ENCODE measurements at regions not wholly inside any gene's neighbourhood (a gene's known extent, or its start where the extent isn't known, plus 50 kb on each side); places are given as distances from the start of the nearest gene placed in this dataset.

DNA sequence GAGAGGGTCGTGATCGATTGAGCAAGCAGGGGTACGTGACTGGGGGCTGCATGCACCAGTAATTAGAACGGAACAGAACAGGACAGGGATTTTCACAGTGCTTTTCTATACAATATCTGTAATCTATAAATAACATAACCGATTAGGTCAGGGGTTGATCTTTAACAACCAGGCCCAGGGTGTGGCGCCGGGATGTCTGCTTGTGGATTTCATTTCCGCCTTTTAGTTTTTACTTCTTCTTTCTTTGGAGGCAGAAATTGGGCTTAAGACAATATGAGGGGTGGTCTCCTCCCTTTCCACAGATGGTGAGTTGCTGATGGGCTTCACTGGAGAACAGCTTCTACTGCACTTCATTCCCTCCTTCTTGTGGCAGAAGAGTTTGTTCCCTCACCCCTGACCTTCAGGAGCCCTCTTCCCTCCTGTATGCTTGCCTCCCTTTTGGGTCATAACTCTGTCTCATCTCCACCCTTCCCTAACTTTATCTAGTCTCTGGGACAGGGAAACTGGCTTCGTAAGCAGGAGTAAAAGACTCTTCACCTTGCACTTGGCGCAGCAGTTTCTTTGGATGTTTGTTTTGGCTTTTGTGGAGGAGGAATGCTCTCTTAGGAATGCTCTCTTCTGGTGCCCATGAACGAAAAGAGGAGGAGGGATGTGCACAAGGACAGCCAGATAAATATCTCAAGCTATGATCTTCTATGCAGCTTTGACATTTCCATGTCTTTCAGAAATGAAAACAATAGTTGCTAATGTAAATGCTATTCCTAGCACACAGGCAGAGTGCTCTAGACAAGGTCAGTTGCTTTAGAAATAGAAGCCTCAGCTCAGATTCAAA, 139.8 kb upstream of the RPS23 start:
- no peak for DNase-seq

- no peak for DNase-seq
Observed at GRCh38 chr5:82416512-82416911, 138.4 kb upstream of the RPS23 start.

DNA sequence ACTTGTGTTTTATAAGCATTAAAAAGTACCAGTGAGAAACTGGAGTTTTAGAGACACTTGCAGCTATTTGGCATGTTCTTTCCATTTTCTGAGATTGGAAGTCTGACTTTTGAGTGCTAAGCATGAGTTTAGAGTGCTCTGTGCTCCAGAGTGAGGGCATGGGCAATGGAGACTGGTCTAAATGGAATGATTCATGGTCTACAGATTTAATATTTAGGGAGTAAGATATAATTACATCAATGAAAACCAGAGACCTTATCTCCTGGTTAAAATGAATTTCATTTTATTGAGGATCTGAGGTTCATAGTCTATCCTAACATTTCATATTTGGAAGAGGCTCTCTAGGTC, 135.9 kb upstream of the RPS23 start:
- DNase-seq: no peak

DNA sequence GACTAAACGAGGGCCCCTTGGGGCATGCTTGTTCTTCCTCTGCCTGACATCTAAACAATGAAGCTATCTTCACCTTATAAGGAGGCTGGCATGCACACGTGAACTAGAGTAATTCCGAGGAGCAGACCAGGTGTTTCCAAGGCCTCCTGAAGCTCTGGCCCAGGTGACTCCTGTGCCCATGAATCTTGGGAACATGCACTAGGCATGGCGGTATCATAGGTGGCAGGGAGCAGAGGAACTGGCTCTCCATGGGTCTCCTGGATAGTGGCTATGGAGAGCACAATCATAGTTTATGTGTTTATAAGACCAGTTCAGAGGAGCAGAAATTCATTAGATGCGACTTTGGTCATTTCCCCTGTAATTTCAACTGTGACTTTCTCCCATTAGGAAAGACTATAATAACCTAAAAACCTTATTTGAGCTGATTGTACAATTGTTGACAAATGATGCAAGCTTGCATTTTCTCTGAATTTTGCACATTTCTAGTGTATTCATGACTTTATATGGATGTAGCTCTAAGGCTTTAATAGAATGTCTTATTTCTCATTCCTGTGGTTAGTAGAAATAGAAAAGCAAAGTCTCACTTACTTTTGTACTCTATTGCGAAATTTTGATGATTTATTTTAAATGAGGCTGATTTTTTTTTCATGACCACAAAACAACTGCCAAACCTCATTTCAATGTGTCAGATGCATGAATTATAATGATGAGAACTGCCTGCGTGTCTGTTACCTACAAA, 135.3 kb upstream of the RPS23 start:
- no peak for DNase-seq

GRCh38 chr5:82408033-82408432, 129.9 kb upstream of the RPS23 start:
- DNase-seq: no peak

DNA sequence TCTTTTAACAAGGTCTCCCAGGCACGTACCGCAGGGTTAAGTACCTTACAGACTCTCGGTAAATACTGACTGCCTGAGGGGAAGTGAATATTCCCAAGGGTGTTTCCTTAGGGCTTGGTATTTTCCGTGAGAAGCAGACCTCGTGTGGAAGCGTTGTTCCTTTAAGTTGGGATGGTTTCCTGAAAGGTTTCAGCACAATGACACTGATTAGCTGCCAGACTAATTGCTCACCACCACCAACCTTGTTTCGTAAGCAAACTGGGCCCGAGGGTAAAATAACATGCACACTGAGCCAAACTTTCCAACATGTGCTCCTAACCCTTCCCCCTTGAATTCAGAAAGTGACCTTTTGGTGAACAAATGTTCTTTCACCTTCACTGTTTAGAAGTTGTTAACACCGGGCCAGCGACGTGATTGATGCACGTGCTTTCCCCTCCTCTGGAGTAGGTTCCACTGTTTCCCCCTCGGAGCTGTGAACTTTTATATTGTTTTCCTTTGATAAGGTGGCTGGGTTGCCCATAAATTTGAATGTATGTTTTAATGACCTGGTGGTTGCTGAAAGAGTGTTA, 128.1 kb upstream of the RPS23 start:
- DNase-seq: no peak

DNA sequence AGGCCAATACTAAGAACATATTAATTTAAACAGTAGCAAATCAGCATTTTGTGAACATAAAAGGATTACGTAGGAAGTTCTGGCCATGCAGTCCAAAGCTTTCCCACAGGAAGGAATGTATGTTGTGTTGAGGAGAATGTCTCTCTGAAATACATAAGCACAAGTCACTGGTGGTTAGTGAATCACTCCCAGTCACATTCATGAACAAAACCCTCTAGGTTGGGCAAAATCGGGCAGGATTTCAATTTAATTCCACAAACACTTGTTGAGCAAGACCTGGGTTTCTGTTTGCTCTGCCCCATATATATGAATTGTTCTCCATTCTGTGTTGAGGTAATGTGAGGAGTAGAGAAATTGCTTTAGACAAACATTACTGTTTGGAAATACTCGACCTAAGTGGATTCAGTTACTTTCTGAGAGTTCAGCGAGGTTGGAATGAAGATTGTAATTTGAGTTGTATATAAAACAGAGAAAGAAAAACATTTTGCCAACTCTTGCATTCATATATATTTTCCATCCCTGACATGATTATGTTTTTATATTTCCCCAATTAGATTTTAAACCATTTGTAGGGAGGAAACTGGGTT, 127.6 kb upstream of the RPS23 start:
- no peak for DNase-seq

GRCh38 chr5:82405161-82405560, 127.0 kb upstream of the RPS23 start:
- no peak for DNase-seq

- no peak for DNase-seq
Observed at GRCh38 chr5:82404382-82404945, 126.3 kb upstream of the RPS23 start.

- no peak for DNase-seq
Observed at GRCh38 chr5:82403724-82404123, 125.6 kb upstream of the RPS23 start.

DNA sequence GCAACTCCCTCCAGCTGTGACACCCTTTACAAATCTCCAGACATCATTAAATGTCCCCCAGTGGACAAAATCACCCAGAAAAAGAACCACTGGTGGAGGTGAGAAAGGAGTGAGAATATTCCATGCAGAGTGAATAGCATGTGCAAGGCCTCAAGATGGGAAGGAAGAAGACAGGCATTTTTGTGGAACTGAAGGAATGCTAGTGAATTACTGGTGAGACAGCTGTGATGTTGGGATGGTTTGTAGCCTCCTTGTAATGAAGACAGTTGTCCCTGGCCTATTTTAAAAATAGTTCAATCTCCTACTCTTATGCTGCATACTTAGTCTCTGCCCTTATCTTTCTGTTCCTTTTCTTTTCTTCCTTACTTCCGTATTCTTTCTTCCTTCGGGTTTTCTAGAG, 124.9 kb upstream of the RPS23 start:
- no peak for DNase-seq

DNA sequence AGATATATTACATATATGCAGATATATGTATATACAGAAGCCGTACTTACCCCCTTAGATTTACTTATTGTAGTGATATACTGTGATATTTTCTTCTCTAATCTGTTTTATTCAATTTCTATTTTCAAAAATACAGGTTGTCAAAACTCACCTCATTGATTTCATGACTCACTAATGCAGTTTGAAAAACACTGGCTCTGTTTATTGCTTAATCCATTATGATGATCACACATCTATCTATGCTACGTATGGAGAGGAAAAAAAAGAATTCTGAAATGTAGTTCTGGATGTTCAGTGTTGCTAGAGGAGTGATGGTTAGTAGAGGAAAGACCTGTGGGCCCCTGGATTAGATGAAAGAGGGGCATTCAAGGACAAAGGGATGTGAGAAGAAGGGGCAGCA, 121.0 kb upstream of the RPS23 start:
- no peak for DNase-seq

DNA sequence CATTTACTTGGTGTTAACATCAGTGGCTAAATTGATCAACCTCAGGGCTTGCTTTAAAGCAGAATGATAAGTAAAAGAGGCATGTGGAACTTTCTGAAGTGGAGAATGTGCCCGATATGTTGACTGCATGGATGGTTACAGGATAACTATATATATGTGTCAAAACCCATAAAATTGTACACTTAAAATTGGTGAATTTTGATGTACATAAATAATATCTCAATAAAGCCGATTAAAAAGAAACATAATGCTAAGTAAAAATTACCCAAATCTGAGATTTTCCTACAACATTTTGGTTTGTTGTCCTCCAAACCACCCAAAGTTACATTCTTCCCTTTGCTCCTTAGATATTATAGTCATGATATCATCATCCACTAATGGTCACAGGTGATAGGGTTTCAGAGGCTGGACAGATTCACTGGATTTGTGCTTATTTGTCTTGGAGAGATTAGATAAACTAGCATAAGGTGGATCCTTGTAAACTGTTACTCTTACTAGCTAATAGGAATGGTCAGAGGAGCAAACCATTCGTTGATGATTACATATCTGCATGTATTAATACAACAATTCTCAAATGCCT, 119.7 kb upstream of the RPS23 start:
- no peak for DNase-seq

GRCh38 chr5:82396871-82397514, 118.8 kb upstream of the RPS23 start:
- DNase-seq: no peak

DNA sequence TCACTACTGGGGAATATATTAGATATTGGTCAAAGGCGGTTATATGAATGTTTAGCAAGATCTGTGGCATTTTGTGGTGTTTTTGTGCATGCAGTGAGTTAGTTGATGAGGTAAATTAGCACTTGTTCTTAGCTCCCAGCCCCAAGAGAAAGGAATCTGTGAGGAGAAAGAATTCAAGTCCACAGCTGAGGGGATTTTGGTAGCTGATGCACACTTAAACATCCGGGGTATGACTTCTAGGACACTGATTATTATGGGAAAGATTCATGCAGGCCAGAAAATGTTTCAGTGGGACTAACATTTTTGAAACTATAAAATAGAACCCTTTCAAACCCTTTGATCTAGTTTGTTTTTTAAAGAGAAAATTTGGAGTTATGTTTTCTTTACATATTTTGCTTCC, 118.2 kb upstream of the RPS23 start:
- no peak for DNase-seq

DNA sequence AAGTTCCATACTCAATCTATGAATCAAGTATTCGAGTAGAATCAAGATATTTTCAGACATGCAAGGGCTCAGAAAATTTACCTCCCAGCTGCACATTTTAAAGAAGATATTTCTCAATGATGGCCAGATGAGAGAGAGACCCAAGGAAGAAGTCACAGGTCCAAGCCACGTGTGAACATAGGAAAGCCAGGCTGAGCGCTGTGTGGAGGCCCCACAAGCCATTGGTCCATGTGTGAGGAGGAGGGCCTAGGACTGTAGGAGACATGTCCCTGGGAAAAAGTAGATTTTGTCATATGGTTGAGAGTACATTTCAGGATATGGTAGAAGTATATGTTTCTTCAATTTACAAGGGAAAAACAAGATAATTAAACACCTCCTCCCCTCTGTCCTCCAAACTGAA, 115.8 kb upstream of the RPS23 start:
- DNase-seq: no peak

DNA sequence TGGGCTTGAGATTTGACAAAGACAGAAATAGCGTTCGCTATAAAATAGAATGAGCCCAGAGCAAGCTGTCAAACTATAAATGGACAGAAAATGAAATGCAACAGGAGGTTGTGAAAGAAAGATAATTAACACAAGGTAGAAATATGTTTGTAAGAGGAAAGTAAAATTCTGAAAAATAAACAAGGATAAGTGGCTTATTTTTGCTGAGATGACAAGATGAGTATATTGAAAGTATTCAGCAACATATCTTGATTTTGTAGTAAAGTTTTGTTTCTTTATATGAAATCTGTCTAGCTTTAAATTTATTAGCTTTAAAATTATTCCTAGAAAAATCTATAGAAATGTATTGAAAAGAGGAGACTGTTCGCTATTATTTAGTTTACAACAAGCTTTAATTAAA, 111.9 kb upstream of the RPS23 start:
- no peak for DNase-seq

DNA sequence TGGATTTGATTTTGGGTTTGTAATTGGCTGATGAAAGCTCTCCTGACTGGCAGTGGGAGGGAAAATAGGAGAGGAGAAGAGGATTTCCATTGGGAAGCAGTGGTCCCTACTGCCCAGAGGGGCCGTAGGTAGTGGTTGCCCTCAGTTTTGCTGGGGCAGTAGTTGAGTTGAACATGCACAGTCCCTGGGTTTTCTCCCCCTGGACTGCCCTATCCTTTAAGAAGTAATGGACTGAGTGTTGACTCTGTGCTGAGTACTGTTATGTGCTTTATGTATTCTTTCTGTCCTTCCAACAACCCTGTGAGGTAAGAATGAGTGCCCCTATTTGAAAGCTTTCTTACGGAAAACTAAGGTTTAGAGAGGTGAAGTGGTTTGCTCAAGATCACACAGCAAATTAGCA, 111.2 kb upstream of the RPS23 start:
- no peak for DNase-seq

DNA sequence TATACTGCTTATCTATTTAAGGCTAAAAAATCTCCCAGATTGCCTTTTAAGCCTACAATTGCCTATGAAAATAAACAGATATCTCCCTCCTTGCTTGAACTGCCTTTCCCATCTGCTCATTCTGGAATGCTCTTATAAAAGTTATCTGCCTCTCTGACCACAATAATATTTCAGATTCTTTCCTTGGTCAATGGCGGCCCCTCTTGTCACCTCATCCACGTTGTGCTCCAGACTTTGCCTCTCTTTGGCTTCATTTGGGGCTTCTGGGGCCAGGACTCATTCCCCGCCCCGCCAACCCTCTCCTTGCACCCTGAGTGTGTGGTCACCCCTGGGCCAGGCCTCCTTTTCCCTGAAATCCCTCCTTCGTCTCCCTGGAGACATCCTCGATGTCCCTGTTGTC, 110.0 kb upstream of the RPS23 start:
- no peak for DNase-seq

DNA sequence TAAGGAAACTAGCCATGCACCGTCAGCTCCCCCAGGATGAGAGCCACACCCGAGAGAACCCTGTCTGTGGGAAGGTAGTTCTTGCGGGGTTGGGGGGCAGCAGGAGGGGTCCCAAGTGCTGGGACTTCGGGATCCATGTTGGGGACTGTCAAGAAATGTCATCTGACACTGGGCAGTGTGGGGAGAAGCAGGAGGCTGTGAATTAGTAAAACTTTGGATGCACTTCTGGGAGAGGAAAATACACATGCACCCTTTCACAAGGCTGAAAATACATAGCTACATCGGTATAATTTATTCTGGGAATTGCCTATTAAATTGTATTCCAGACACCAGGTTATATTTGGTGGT, 109.6 kb upstream of the RPS23 start:
- DNase-seq: no peak

GRCh38 chr5:82387001-82387818, 109.1 kb upstream of the RPS23 start:
- no peak for DNase-seq

DNA sequence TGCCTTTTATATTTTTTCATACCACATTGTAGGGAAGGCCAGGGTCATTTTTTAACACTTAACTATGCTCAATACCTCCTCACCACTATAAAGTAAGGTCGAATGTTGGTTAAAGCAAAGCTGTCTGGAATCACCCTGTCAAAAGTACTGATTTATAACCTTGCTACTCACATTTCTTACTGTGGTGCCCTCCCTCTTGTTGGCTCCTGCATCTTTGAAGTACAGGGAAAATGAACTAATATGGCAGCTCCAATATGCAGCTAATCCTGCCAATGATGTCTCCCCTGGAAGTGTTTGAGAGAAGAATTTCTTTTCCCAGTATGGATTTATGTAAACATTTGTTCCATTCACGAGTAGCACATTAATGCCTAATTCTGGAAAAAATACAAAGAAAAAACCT, 108.4 kb upstream of the RPS23 start:
- no peak for DNase-seq

Measured in central memory CD4-positive, alpha-beta T cell (primary cell).